ENCODE measurements at regions not wholly inside any gene's neighbourhood (a gene's known extent, or its start where the extent isn't known, plus 50 kb on each side); places are given as distances from the start of the nearest gene placed in this dataset.

DNA sequence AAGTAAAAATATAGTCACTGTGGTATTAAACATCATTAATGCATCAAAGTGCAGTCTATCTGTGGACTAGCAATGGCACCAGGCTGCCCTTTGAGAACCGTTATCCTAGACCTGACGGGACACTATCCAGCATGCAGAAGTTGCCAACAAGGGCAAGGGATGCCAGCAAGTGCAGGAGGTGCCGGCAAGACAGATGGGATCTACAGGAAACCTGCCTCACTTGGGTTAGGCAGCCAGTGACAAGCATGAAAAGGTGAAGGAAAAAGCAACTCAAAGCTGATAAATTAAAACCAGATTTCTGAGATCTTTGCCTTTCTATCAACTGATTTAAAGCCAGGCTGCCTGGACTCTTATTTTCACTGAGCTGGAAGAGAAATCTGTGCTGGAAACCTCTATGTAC is 315.2 kb upstream of the PDE4D start:
- Histone ChIP-seq H3K9me3 (ENCODE audit: low read length) (no peaks in the 10 kb centered on the region), H3K9ac (ENCODE audit: insufficient read depth, low read depth, low read length) (no peak overlapping the region), H2AFZ (ENCODE audit: low read length) (no peak overlapping the region), H3K4me3 (replicated peaks in 1 of 3; ENCODE audit: insufficient read depth in 1 of 3, low read depth in 2 of 3, low read length in 3 of 3) (no peak overlapping the region), H3K4me2 (ENCODE audit: low read depth, low read length) (no peak overlapping the region), H3K36me3 (replicated peaks in 1 of 2; ENCODE audit: control insufficient read depth in 1 of 2, insufficient read depth in 2 of 2, low read length in 2 of 2) (no peaks in the 10 kb centered on the region), H3K27ac (ENCODE audit: extremely low read length, insufficient read depth, low read length) (no peak overlapping the region), H3K4me1 (ENCODE audit: insufficient read depth, low read length) (peaks cover 34% of the 10 kb centered on the region), H3K79me2 (ENCODE audit: insufficient read depth, low read length) (no peaks in the 10 kb centered on the region), H3K27me3 (ENCODE audit: control insufficient read depth in 1 of 2, insufficient read depth in 2 of 2, low read length in 2 of 2) (no peaks in the 10 kb centered on the region), H4K20me1 (ENCODE audit: insufficient read depth, low read length) (no peaks in the 10 kb centered on the region)
- ATAC-seq (no peak), FAIRE-seq (no peak), DNase-seq (ENCODE audit: low spot score) (no peak)
- no TSS peak for BruUV-seq (replicated peaks)
- CTCF ChIA-PET (ENCODE audit: low intra/inter-chr PET ratio, low total read pairs), result no interaction called here
- POLR2A ChIA-PET, result no interaction called here
- in situ Hi-C loops (cut with HindIII; ENCODE audit: extremely low pct_ligation_motif_present, low pct_unique_long_range_greater_than_20kb) (no loop called here), intact Hi-C loops (cut with micrococcal nuclease; ENCODE audit: unreplicated experiment) (loop anchor here (5.0 kb wide), 1 partner anchor 69 kb away; no protein-coding TSS in a partner anchor)
- 100% methylated on average over 3 of the region's 3 CpGs for WGBS (ENCODE audit: low lambda C conversion rate)
- TF ChIP-seq ZNF614 (CRISPR knock-in tag; IDR thresholded peaks at IDR 0.05; ENCODE audit: borderline replicate concordance), result no peak
- TF ChIP-seq, protein P1, sequence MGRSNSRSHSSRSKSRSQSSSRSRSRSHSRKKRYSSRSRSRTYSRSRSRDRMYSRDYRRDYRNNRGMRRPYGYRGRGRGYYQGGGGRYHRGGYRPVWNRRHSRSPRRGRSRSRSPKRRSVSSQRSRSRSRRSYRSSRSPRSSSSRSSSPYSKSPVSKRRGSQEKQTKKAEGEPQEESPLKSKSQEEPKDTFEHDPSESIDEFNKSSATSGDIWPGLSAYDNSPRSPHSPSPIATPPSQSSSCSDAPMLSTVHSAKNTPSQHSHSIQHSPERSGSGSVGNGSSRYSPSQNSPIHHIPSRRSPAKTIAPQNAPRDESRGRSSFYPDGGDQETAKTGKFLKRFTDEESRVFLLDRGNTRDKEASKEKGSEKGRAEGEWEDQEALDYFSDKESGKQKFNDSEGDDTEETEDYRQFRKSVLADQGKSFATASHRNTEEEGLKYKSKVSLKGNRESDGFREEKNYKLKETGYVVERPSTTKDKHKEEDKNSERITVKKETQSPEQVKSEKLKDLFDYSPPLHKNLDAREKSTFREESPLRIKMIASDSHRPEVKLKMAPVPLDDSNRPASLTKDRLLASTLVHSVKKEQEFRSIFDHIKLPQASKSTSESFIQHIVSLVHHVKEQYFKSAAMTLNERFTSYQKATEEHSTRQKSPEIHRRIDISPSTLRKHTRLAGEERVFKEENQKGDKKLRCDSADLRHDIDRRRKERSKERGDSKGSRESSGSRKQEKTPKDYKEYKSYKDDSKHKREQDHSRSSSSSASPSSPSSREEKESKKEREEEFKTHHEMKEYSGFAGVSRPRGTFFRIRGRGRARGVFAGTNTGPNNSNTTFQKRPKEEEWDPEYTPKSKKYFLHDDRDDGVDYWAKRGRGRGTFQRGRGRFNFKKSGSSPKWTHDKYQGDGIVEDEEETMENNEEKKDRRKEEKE (IDR thresholded peaks at IDR 0.05), result no peak
- TF ChIP-seq, protein P2, sequence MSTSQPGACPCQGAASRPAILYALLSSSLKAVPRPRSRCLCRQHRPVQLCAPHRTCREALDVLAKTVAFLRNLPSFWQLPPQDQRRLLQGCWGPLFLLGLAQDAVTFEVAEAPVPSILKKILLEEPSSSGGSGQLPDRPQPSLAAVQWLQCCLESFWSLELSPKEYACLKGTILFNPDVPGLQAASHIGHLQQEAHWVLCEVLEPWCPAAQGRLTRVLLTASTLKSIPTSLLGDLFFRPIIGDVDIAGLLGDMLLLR (CRISPR knock-in tag; IDR thresholded peaks at IDR 0.05), result no peak
- TF ChIP-seq, protein P3, sequence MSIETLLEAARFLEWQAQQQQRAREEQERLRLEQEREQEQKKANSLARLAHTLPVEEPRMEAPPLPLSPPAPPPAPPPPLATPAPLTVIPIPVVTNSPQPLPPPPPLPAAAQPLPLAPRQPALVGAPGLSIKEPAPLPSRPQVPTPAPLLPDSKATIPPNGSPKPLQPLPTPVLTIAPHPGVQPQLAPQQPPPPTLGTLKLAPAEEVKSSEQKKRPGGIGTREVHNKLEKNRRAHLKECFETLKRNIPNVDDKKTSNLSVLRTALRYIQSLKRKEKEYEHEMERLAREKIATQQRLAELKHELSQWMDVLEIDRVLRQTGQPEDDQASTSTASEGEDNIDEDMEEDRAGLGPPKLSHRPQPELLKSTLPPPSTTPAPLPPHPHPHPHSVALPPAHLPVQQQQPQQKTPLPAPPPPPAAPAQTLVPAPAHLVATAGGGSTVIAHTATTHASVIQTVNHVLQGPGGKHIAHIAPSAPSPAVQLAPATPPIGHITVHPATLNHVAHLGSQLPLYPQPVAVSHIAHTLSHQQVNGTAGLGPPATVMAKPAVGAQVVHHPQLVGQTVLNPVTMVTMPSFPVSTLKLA (IDR thresholded peaks at IDR 0.05), result no peak
- TF ChIP-seq SRSF1 (optimal IDR thresholded peaks at IDR 0.05; ENCODE audit: low read depth, low read length), result no peak
- TF ChIP-seq ZNF761 (CRISPR knock-in tag; conservative IDR thresholded peaks at IDR 0.05), result no peak
- TF ChIP-seq, protein P4, sequence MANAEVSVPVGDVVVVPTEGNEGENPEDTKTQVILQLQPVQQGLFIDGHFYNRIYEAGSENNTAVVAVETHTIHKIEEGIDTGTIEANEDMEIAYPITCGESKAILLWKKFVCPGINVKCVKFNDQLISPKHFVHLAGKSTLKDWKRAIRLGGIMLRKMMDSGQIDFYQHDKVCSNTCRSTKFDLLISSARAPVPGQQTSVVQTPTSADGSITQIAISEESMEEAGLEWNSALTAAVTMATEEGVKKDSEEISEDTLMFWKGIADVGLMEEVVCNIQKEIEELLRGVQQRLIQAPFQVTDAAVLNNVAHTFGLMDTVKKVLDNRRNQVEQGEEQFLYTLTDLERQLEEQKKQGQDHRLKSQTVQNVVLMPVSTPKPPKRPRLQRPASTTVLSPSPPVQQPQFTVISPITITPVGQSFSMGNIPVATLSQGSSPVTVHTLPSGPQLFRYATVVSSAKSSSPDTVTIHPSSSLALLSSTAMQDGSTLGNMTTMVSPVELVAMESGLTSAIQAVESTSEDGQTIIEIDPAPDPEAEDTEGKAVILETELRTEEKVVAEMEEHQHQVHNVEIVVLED (CRISPR knock-in tag; IDR thresholded peaks at IDR 0.05; ENCODE audit: borderline replicate concordance), result no peak
- TF ChIP-seq HOXD1 (CRISPR knock-in tag; IDR thresholded peaks at IDR 0.05), result no peak
- TF ChIP-seq ZNF343 (CRISPR knock-in tag; IDR thresholded peaks at IDR 0.05), result no peak
- no peak for TF ChIP-seq KAT7 (CRISPR knock-in tag; IDR thresholded peaks at IDR 0.05; ENCODE audit: borderline replicate concordance)
- TF ChIP-seq ZNF713 (CRISPR knock-in tag; IDR thresholded peaks at IDR 0.05), result no peak
- TF ChIP-seq MXD4 (CRISPR knock-in tag; IDR thresholded peaks at IDR 0.05), result no peak
- TF ChIP-seq, protein P5, sequence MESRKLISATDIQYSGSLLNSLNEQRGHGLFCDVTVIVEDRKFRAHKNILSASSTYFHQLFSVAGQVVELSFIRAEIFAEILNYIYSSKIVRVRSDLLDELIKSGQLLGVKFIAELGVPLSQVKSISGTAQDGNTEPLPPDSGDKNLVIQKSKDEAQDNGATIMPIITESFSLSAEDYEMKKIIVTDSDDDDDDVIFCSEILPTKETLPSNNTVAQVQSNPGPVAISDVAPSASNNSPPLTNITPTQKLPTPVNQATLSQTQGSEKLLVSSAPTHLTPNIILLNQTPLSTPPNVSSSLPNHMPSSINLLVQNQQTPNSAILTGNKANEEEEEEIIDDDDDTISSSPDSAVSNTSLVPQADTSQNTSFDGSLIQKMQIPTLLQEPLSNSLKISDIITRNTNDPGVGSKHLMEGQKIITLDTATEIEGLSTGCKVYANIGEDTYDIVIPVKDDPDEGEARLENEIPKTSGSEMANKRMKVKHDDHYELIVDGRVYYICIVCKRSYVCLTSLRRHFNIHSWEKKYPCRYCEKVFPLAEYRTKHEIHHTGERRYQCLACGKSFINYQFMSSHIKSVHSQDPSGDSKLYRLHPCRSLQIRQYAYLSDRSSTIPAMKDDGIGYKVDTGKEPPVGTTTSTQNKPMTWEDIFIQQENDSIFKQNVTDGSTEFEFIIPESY (CRISPR knock-in tag; IDR thresholded peaks at IDR 0.05), result no peak
- TF ChIP-seq TARDBP (CRISPR knock-in tag; IDR thresholded peaks at IDR 0.05), result no peak
- TF ChIP-seq, protein P6, sequence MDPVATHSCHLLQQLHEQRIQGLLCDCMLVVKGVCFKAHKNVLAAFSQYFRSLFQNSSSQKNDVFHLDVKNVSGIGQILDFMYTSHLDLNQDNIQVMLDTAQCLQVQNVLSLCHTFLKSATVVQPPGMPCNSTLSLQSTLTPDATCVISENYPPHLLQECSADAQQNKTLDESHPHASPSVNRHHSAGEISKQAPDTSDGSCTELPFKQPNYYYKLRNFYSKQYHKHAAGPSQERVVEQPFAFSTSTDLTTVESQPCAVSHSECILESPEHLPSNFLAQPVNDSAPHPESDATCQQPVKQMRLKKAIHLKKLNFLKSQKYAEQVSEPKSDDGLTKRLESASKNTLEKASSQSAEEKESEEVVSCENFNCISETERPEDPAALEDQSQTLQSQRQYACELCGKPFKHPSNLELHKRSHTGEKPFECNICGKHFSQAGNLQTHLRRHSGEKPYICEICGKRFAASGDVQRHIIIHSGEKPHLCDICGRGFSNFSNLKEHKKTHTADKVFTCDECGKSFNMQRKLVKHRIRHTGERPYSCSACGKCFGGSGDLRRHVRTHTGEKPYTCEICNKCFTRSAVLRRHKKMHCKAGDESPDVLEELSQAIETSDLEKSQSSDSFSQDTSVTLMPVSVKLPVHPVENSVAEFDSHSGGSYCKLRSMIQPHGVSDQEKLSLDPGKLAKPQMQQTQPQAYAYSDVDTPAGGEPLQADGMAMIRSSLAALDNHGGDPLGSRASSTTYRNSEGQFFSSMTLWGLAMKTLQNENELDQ (CRISPR knock-in tag; IDR thresholded peaks at IDR 0.05; ENCODE audit: borderline replicate concordance), result no peak
